AG09309 (cell line): ENCODE measurements at regions not wholly inside any gene's neighbourhood (a gene's known extent, or its start where the extent isn't known, plus 50 kb on each side); places are given as distances from the start of the nearest gene placed in this dataset.

Experiments used
- DNase-seq: peaks from one replicate; pipeline ENCODE4 v3.0.0-alpha.2; 2010; ENCODE audit warnings: low read depth
- H3K4me3 ChIP-seq: 2 replicates; pipeline ENCODE4 v1.5.1; 2011; ENCODE audit warnings: mild to moderate bottlenecking, low read depth, low read length, moderate library complexity; ENCODE audit not compliant: control insufficient read depth
- CTCF ChIP-seq: IDR thresholded peaks from 2 replicates; pipeline ENCODE4 v1.5.1; 2011; ENCODE audit warnings: mild to moderate bottlenecking, low read depth, low read length, inconsistent platforms; ENCODE audit not compliant: insufficient read depth, control insufficient read depth; ENCODE audit errors: missing control alignments

- H3K4me3 ChIP-seq = no peak overlapping the region
- DNase-seq = no peak
- TF ChIP-seq CTCF = no peak
Measured at GRCh38 chr2:216275890-216276289, 96.4 kb downstream of the MARCHF4 start.

- peak; percentile 24 for TF ChIP-seq CTCF
Measured at GRCh38 chr2:216274194-216274840, 98.0 kb downstream of the MARCHF4 start.

GRCh38 chr2:216261042-216261537 is 111.2 kb downstream of the MARCHF4 start:
- no peak for TF ChIP-seq CTCF
- H3K4me3 ChIP-seq = no peak overlapping the region
- no peak for DNase-seq

More at GRCh38 chr2:216274194-216274840, 98.0 kb downstream of the MARCHF4 start:
- H3K4me3 ChIP-seq = no peak overlapping the region
- peak; percentile 31 for DNase-seq

GRCh38 chr2:216260629-216261028 is 111.7 kb downstream of the MARCHF4 start:
- DNase-seq = no peak
- H3K4me3 ChIP-seq = no peak overlapping the region
- no peak for TF ChIP-seq CTCF

- H3K4me3 ChIP-seq = no peak overlapping the region
- no peak for DNase-seq
- TF ChIP-seq CTCF = no peak
Measured at GRCh38 chr2:216259081-216259480, 113.2 kb downstream of the MARCHF4 start.

- H3K4me3 ChIP-seq = no peak overlapping the region
- no peak for TF ChIP-seq CTCF
- DNase-seq = no peak
Measured at GRCh38 chr2:216257089-216257488, 115.2 kb downstream of the MARCHF4 start.
